ENCODE measurements at regions not wholly inside any gene's neighbourhood (a gene's known extent, or its start where the extent isn't known, plus 50 kb on each side); places are given as distances from the start of the nearest gene placed in this dataset.

DNA sequence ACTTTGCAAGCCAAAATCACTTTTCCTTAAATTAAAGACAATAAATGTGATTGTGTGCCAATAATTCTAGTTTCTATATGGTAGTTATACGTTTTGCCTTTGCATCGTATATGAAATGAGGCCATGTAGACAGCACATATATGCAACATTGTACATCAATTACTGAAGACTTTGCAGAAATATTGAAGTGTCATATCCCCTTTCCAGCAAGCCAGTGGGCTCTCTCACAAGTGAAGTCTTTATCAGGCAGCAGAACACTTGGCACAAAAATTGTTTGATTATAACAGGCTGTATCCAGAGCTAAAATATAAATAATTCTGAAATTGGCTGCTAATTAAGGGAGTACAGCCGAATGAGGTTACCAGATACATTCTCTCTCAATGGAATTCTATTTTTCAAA lies 588.6 kb upstream of the SEMA3D start:
- no peak overlapping the region for H3K27ac Mint-ChIP-seq (ENCODE audit: low read depth, unreplicated experiment)
- intact Hi-C loops (cut with micrococcal nuclease): no loop called here
- ChIA-PET POLR2A (no interaction called here), CTCF (no interaction called here)
- peaks cover 76% of the 10 kb centered on the region for H3K27me3 Mint-ChIP-seq (ENCODE audit: insufficient read depth, unreplicated experiment)
- no peak for DNase-seq (ENCODE audit: unreplicated experiment)
- no peak overlapping the region for H3K4me3 Mint-ChIP-seq (ENCODE audit: unreplicated experiment)
- no peaks in the 10 kb centered on the region for H3K36me3 Mint-ChIP-seq (ENCODE audit: insufficient read depth, unreplicated experiment)
- no peaks in the 10 kb centered on the region for H3K9me3 Mint-ChIP-seq (ENCODE audit: unreplicated experiment)
- no peaks in the 10 kb centered on the region for H3K4me1 Mint-ChIP-seq (ENCODE audit: insufficient read depth, unreplicated experiment)
- no TSS peak for BruUV-seq (replicated peaks)
- TF ChIP-seq, protein P1, sequence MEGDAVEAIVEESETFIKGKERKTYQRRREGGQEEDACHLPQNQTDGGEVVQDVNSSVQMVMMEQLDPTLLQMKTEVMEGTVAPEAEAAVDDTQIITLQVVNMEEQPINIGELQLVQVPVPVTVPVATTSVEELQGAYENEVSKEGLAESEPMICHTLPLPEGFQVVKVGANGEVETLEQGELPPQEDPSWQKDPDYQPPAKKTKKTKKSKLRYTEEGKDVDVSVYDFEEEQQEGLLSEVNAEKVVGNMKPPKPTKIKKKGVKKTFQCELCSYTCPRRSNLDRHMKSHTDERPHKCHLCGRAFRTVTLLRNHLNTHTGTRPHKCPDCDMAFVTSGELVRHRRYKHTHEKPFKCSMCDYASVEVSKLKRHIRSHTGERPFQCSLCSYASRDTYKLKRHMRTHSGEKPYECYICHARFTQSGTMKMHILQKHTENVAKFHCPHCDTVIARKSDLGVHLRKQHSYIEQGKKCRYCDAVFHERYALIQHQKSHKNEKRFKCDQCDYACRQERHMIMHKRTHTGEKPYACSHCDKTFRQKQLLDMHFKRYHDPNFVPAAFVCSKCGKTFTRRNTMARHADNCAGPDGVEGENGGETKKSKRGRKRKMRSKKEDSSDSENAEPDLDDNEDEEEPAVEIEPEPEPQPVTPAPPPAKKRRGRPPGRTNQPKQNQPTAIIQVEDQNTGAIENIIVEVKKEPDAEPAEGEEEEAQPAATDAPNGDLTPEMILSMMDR (IDR thresholded peaks at IDR 0.05; ENCODE audit: unreplicated experiment): no peak

- TF ChIP-seq, protein P1 (IDR thresholded peaks at IDR 0.05; ENCODE audit: unreplicated experiment): no peak
- Mint-ChIP-seq H3K4me1 (ENCODE audit: insufficient read depth, unreplicated experiment) (no peaks in the 10 kb centered on the region), H3K27ac (ENCODE audit: low read depth, unreplicated experiment) (no peak overlapping the region), H3K4me3 (ENCODE audit: unreplicated experiment) (no peak overlapping the region), H3K9me3 (ENCODE audit: unreplicated experiment) (no peaks in the 10 kb centered on the region), H3K36me3 (ENCODE audit: insufficient read depth, unreplicated experiment) (no peaks in the 10 kb centered on the region), H3K27me3 (ENCODE audit: insufficient read depth, unreplicated experiment) (peaks cover 72% of the 10 kb centered on the region)
- ChIA-PET POLR2A (no interaction called here), CTCF (no interaction called here)
- DNase-seq (ENCODE audit: unreplicated experiment): no peak
- BruUV-seq (replicated peaks): no TSS peak
- intact Hi-C loops (cut with micrococcal nuclease): no loop called here
Observed at GRCh38 chr7:85774986-85775385, 588.1 kb upstream of the SEMA3D start.

GRCh38 chr7:85773116-85773728 lies 586.4 kb upstream of the SEMA3D start:
- H3K9me3 Mint-ChIP-seq (ENCODE audit: unreplicated experiment): no peaks in the 10 kb centered on the region
- H3K4me1 Mint-ChIP-seq (ENCODE audit: insufficient read depth, unreplicated experiment): no peaks in the 10 kb centered on the region
- TF ChIP-seq, protein P1 (IDR thresholded peaks at IDR 0.05; ENCODE audit: unreplicated experiment): no peak
- no TSS peak for BruUV-seq (replicated peaks)
- H3K4me3 Mint-ChIP-seq (ENCODE audit: unreplicated experiment): no peak overlapping the region
- ChIA-PET POLR2A (no interaction called here), CTCF (no interaction called here)
- DNase-seq (ENCODE audit: unreplicated experiment): no peak
- H3K27me3 Mint-ChIP-seq (ENCODE audit: insufficient read depth, unreplicated experiment): peaks cover 72% of the 10 kb centered on the region
- H3K27ac Mint-ChIP-seq (ENCODE audit: low read depth, unreplicated experiment): no peak overlapping the region
- no peaks in the 10 kb centered on the region for H3K36me3 Mint-ChIP-seq (ENCODE audit: insufficient read depth, unreplicated experiment)
- intact Hi-C loops (cut with micrococcal nuclease): no loop called here

- no peaks in the 10 kb centered on the region for H3K4me1 Mint-ChIP-seq (ENCODE audit: insufficient read depth, unreplicated experiment)
- CTCF ChIA-PET: interaction anchor here (1.0 kb wide), 1 partner anchor 615 kb away, joined by 3 read pairs; no protein-coding TSS in a partner anchor
- peaks cover 69% of the 10 kb centered on the region for H3K27me3 Mint-ChIP-seq (ENCODE audit: insufficient read depth, unreplicated experiment)
- DNase-seq (ENCODE audit: unreplicated experiment): no peak
- H3K4me3 Mint-ChIP-seq (ENCODE audit: unreplicated experiment): no peak overlapping the region
- intact Hi-C loops (cut with micrococcal nuclease): no loop called here
- BruUV-seq (replicated peaks): no TSS peak
- POLR2A ChIA-PET: interaction anchor here (0.5 kb wide), 1 partner anchor 932 kb away, joined by 3 read pairs; no protein-coding TSS in a partner anchor
- no peaks in the 10 kb centered on the region for H3K36me3 Mint-ChIP-seq (ENCODE audit: insufficient read depth, unreplicated experiment)
- TF ChIP-seq, protein P1 (IDR thresholded peaks at IDR 0.05; ENCODE audit: unreplicated experiment): no peak
- H3K9me3 Mint-ChIP-seq (ENCODE audit: unreplicated experiment): no peaks in the 10 kb centered on the region
- H3K27ac Mint-ChIP-seq (ENCODE audit: low read depth, unreplicated experiment): no peak overlapping the region
Observed at GRCh38 chr7:85771516-85771915, 584.7 kb upstream of the SEMA3D start.

Data from MCF 10A (cell line).